22Rv1 (cell line): ENCODE measurements at regions not wholly inside any gene's neighbourhood (a gene's known extent, or its start where the extent isn't known, plus 50 kb on each side); places are given as distances from the start of the nearest gene placed in this dataset.

Experiments used
- H3K27ac ChIP-seq: fragments of 450-650 bp; 2 replicates; pipeline ENCODE4 v1.5.1; 2017
- ZFX ChIP-seq: fragments of 450-650 bp; IDR thresholded peaks from 2 replicates; pipeline ENCODE4 v1.6.1; 2017; ENCODE audit warnings: antibody characterized with exemption, borderline replicate concordance
- TF ChIP-seq, protein P1 (sequence below): fragments of 450-650 bp; IDR thresholded peaks from 2 replicates; pipeline ENCODE4 v1.5.1; 2017; ENCODE audit warnings: mild to moderate bottlenecking

- TF ChIP-seq, protein P1, sequence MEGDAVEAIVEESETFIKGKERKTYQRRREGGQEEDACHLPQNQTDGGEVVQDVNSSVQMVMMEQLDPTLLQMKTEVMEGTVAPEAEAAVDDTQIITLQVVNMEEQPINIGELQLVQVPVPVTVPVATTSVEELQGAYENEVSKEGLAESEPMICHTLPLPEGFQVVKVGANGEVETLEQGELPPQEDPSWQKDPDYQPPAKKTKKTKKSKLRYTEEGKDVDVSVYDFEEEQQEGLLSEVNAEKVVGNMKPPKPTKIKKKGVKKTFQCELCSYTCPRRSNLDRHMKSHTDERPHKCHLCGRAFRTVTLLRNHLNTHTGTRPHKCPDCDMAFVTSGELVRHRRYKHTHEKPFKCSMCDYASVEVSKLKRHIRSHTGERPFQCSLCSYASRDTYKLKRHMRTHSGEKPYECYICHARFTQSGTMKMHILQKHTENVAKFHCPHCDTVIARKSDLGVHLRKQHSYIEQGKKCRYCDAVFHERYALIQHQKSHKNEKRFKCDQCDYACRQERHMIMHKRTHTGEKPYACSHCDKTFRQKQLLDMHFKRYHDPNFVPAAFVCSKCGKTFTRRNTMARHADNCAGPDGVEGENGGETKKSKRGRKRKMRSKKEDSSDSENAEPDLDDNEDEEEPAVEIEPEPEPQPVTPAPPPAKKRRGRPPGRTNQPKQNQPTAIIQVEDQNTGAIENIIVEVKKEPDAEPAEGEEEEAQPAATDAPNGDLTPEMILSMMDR = no peak
- TF ChIP-seq ZFX = no peak
- no peak overlapping the region for H3K27ac ChIP-seq
Measured at GRCh38 chr6:747921-748320, 55.0 kb upstream of the EXOC2 start.

DNA sequence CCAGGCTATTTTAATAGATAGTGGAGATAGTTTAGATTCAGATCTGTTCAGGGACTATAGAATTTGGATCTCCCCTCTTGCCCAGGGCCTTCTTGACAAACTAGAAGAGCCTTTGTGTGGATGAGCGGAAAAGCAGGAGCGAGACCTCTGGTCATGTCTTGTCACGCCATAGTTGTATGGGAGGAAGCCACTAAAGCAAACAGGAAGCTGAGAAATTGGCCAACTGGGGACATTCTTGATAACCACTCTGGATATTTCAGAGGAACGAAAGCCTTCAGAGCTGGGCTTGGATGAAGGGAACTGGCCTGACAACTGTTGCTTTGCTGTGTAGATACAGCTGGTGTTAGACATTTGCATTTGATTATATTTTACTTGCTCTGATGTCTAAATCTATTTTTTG is 54.1 kb upstream of the EXOC2 start:
- no peak overlapping the region for H3K27ac ChIP-seq
- TF ChIP-seq ZFX = no peak
- TF ChIP-seq, protein P1 = no peak

GRCh38 chr6:744666-745353 is 51.9 kb upstream of the EXOC2 start:
- TF ChIP-seq ZFX = no peak
- TF ChIP-seq, protein P1 = no peak
- H3K27ac ChIP-seq = no peak overlapping the region

GRCh38 chr6:743320-744096 is 50.6 kb upstream of the EXOC2 start:
- TF ChIP-seq ZFX = no peak
- TF ChIP-seq, protein P1 = no peak
- no peak overlapping the region for H3K27ac ChIP-seq
